H9 (cell line): ENCODE measurements at regions not wholly inside any gene's neighbourhood (a gene's known extent, or its start where the extent isn't known, plus 50 kb on each side); places are given as distances from the start of the nearest gene placed in this dataset.
A peak's percentile ranks its signal among the peaks of the same experiment; 100 is the strongest.
"Not testable (repeated sequence)": the region's sequence is repeated elsewhere in the genome, so short reads cannot be mapped to it uniquely, and the experiment has no call there.

Experiments
- DNase-seq: peaks from one replicate; pipeline ENCODE4 v3.0.0-alpha.2; 2017
- H2AFZ ChIP-seq: one replicate; pipeline ENCODE4 v1.6.1; 2013; ENCODE audit warnings: mild to moderate bottlenecking, low read length, control low read depth, moderate library complexity
- H2AK5ac ChIP-seq: 2 replicates; pipeline ENCODE4 v1.6.1; 2013; ENCODE audit warnings: low read length, control low read depth, mixed read lengths; ENCODE audit not compliant: insufficient read length
- H2BK120ac ChIP-seq: one replicate; pipeline ENCODE4 v1.6.1; 2013; ENCODE audit warnings: low read depth, mild to moderate bottlenecking, low read length, control low read depth, inconsistent platforms; ENCODE audit not compliant: poor library complexity, severe bottlenecking
- H2BK12ac ChIP-seq: 2 replicates; pipeline ENCODE4 v1.6.1; 2013; ENCODE audit warnings: low read length, control low read depth, mixed read lengths, low read depth; ENCODE audit not compliant: insufficient read length
- H2BK15ac ChIP-seq: 2 replicates; pipeline ENCODE4 v1.6.1; 2013; ENCODE audit warnings: low read depth, low read length, control low read depth
- H2BK20ac ChIP-seq: one replicate; pipeline ENCODE4 v1.6.1; 2013; ENCODE audit warnings: low read depth, mild to moderate bottlenecking, low read length, control low read depth, inconsistent platforms; ENCODE audit not compliant: poor library complexity, severe bottlenecking
- H2BK5ac ChIP-seq: 2 replicates; pipeline ENCODE4 v1.6.1; 2013; ENCODE audit warnings: low read length, control low read depth, mixed read lengths; ENCODE audit not compliant: insufficient read length
- H3K14ac ChIP-seq: 2 replicates; pipeline ENCODE4 v1.6.1; 2013; ENCODE audit warnings: low read length, control low read depth; ENCODE audit not compliant: insufficient read depth
- H3K18ac ChIP-seq: 2 replicates; pipeline ENCODE4 v1.6.1; 2013; ENCODE audit warnings: low read depth, mild to moderate bottlenecking, mixed read lengths, low read length, control low read depth; ENCODE audit not compliant: insufficient read length
- H3K23ac ChIP-seq: 2 replicates; pipeline ENCODE4 v1.6.1; 2013; ENCODE audit warnings: low read length, control low read depth, mixed read lengths, low read depth; ENCODE audit not compliant: insufficient read length
- H3K23me2 ChIP-seq: 2 replicates; pipeline ENCODE4 v1.6.1; 2013; ENCODE audit warnings: low read depth, mild to moderate bottlenecking, mixed read lengths, low read length, control low read depth; ENCODE audit not compliant: insufficient read length, poor library complexity, severe bottlenecking
- H3K27ac ChIP-seq: 2 replicates; pipeline ENCODE4 v1.5.1; 2013; ENCODE audit warnings: low read length, control low read depth, mixed read lengths, low read depth; ENCODE audit not compliant: insufficient read length
- H3K27me3 ChIP-seq: 2 replicates; pipeline ENCODE4 v1.6.1; 2013; ENCODE audit warnings: low read length, control low read depth, inconsistent platforms; ENCODE audit not compliant: insufficient read depth
- H3K4ac ChIP-seq: 2 replicates; pipeline ENCODE4 v1.6.1; 2013; ENCODE audit warnings: low read depth, mild to moderate bottlenecking, control low read depth, inconsistent platforms, low read length, moderate library complexity
- H3K4me1 ChIP-seq: 2 replicates; pipeline ENCODE4 v1.6.1; 2013; ENCODE audit warnings: low read length, control low read depth, inconsistent platforms; ENCODE audit not compliant: insufficient read depth
- H3K4me2 ChIP-seq: 2 replicates; pipeline ENCODE4 v1.6.1; 2013; ENCODE audit warnings: low read length, control low read depth, mixed read lengths; ENCODE audit not compliant: insufficient read length, insufficient read depth
- H3K56ac ChIP-seq: 2 replicates; pipeline ENCODE4 v1.6.1; 2013; ENCODE audit warnings: low read depth, mild to moderate bottlenecking, mixed read lengths, low read length, control low read depth; ENCODE audit not compliant: insufficient read length
- H3K79me1 ChIP-seq: 2 replicates; pipeline ENCODE4 v1.6.1; 2013; ENCODE audit warnings: low read depth, mild to moderate bottlenecking, moderate library complexity, low read length, control low read depth, inconsistent platforms; ENCODE audit not compliant: insufficient read depth, poor library complexity, severe bottlenecking
- H3K79me2 ChIP-seq: 2 replicates; pipeline ENCODE4 v1.6.1; 2013; ENCODE audit warnings: low read length, control low read depth, inconsistent platforms; ENCODE audit not compliant: insufficient read depth
- H3K9ac ChIP-seq: 2 replicates; pipeline ENCODE4 v1.6.1; 2013; ENCODE audit warnings: low read length, control low read depth, mixed read lengths; ENCODE audit not compliant: insufficient read length; ENCODE audit errors: extremely low read depth
- H3K9me3 ChIP-seq: one replicate; pipeline ENCODE4 v1.6.1; 2013; ENCODE audit warnings: low read depth, low read length, inconsistent platforms; ENCODE audit not compliant: control insufficient read depth
- H3T11ph ChIP-seq: one replicate; pipeline ENCODE4 v1.6.1; 2013; ENCODE audit warnings: mild to moderate bottlenecking, low read length, control low read depth, inconsistent platforms
- H4K20me1 ChIP-seq: one replicate; pipeline ENCODE4 v1.6.1; 2013; ENCODE audit not compliant: control insufficient read depth, insufficient read length, insufficient read depth
- H4K5ac ChIP-seq: 2 replicates; pipeline ENCODE4 v1.6.1; 2013; ENCODE audit warnings: low read depth, mild to moderate bottlenecking, mixed read lengths, low read length, control low read depth; ENCODE audit not compliant: insufficient read length
- H4K8ac ChIP-seq: replicated peaks from 2 replicates; pipeline ENCODE4 v1.6.1; 2013; ENCODE audit warnings: low read length, control low read depth, mixed read lengths, low read depth; ENCODE audit not compliant: insufficient read length
- H4K91ac ChIP-seq: 2 replicates; pipeline ENCODE4 v1.6.1; 2013; ENCODE audit warnings: low read depth, mild to moderate bottlenecking, moderate library complexity, mixed read lengths, low read length, control low read depth; ENCODE audit not compliant: insufficient read length
- H3K27ac Mint-ChIP-seq, 3 experiments: 2 replicates in 2 of 3; 3 replicates in 1 of 3; pipeline ENCODE4 v1.8.0; 2020 to 2021; ENCODE audit warnings: mixed read lengths in 3 of 3, mild to moderate bottlenecking in 1 of 3, moderate library complexity in 1 of 3
- H3K27me3 Mint-ChIP-seq: 2 replicates; pipeline ENCODE4 v1.8.0; 2021; ENCODE audit warnings: low read depth, mild to moderate bottlenecking, moderate library complexity, mixed read lengths
- H3K36me3 Mint-ChIP-seq, 3 experiments: 2 replicates in 2 of 3; 3 replicates in 1 of 3; pipeline ENCODE4 v1.8.0; 2020 to 2021; ENCODE audit warnings: low read depth in 3 of 3, mixed read lengths in 3 of 3; ENCODE audit not compliant: insufficient read depth in 1 of 3
- H3K4me1 Mint-ChIP-seq, 2 experiments: 2 replicates each; pipeline ENCODE4 v1.8.0; 2020; ENCODE audit warnings: mixed read lengths in 2 of 2
- H3K4me3 Mint-ChIP-seq, 2 experiments: 2 replicates in 1 of 2; 3 replicates in 1 of 2; pipeline ENCODE4 v1.8.0; 2020 to 2021; ENCODE audit warnings: mild to moderate bottlenecking in 2 of 2, mixed read lengths in 2 of 2, moderate library complexity in 1 of 2
- H3K9me3 Mint-ChIP-seq, 2 experiments: 2 replicates in 1 of 2; 3 replicates in 1 of 2; pipeline ENCODE4 v1.8.0; 2020; ENCODE audit warnings: mild to moderate bottlenecking in 2 of 2, mixed read lengths in 2 of 2, moderate library complexity in 1 of 2
- WGBS: extraction: QIAGEN DNeasy Blood & Tissue Kit; methylation state at CpG from one replicate; pipeline ENCODE4 v1.1.7; 2013; ENCODE audit warnings: missing lambda C conversion rate, low lambda C conversion rate, mixed read lengths; ENCODE audit not compliant: insufficient read length; ENCODE audit errors: extremely low coverage; 5-methylcytosine and 5-hydroxymethylcytosine counted together
- TF ChIP-seq, protein P1 (sequence below): fragments of 200-600 bp; sonication (generic); conservative IDR thresholded peaks from 3 replicates; pipeline ENCODE4 v1.8.0; 2021; ENCODE audit warnings: antibody characterized with exemption, mild to moderate bottlenecking

DNA sequence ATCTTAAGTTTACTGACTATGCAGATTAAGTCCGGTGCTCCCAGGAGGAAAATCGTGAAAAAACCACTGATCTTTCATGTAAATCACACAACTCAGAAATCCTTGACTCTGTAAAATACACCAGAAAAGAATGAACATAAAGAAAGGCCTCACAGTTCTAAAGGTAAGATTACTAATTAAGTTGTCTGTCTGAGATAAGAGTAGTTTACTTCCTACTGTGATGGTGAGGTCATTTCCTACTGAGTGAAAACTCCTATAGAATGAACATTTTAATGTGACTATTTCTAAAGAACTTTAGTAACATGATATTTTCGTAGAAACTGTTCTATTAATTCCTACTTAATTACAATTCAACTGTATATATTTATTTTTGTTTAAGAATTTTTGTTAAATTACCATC, 774.4 kb upstream of the CHORDC1 start:
- Histone ChIP-seq H3T11ph (no peak overlapping the region), H3K27me3 (no peaks in the 10 kb centered on the region), H3K79me2 (no peaks in the 10 kb centered on the region), H4K5ac (no peak overlapping the region), H2AFZ (no peak overlapping the region), H3K79me1 (no peaks in the 10 kb centered on the region), H3K27ac (no peak overlapping the region), H3K9me3 (no peaks in the 10 kb centered on the region), H3K9ac (no peak overlapping the region), H3K56ac (no peak overlapping the region), H2BK20ac (no peak overlapping the region), H2BK5ac (no peak overlapping the region), H2BK15ac (no peak overlapping the region), H3K23ac (no peak overlapping the region), H4K8ac (no peak overlapping the region), H3K4me1 (no peaks in the 10 kb centered on the region), H3K23me2 (no peaks in the 10 kb centered on the region), H3K14ac (no peak overlapping the region), H2AK5ac (no peak overlapping the region), H3K18ac (no peak overlapping the region), H2BK12ac (no peak overlapping the region), H2BK120ac (no peak overlapping the region), H3K4ac (no peak overlapping the region), H3K4me2 (no peak overlapping the region), H4K91ac (no peak overlapping the region), H4K20me1 (no peaks in the 10 kb centered on the region)
- Mint-ChIP-seq H3K9me3 (no peaks in the 10 kb centered on the region), H3K4me3 (no peak overlapping the region), H3K36me3 (no peaks in the 10 kb centered on the region; a peak in 1 of 7 replicates), H3K4me1 (peaks cover 4 to 5% of the 10 kb centered on the region in 2 experiments), H3K27ac (peak overlapping the region in 2 of 3 experiments; percentile 24 to 84; a peak in 3 of 7 replicates), H3K27me3 (no peaks in the 10 kb centered on the region)
- TF ChIP-seq, protein P1, sequence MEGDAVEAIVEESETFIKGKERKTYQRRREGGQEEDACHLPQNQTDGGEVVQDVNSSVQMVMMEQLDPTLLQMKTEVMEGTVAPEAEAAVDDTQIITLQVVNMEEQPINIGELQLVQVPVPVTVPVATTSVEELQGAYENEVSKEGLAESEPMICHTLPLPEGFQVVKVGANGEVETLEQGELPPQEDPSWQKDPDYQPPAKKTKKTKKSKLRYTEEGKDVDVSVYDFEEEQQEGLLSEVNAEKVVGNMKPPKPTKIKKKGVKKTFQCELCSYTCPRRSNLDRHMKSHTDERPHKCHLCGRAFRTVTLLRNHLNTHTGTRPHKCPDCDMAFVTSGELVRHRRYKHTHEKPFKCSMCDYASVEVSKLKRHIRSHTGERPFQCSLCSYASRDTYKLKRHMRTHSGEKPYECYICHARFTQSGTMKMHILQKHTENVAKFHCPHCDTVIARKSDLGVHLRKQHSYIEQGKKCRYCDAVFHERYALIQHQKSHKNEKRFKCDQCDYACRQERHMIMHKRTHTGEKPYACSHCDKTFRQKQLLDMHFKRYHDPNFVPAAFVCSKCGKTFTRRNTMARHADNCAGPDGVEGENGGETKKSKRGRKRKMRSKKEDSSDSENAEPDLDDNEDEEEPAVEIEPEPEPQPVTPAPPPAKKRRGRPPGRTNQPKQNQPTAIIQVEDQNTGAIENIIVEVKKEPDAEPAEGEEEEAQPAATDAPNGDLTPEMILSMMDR: no peak
- no peak for DNase-seq
- WGBS: no CpG with 5 or more reads among the region's 3 CpGs

DNA sequence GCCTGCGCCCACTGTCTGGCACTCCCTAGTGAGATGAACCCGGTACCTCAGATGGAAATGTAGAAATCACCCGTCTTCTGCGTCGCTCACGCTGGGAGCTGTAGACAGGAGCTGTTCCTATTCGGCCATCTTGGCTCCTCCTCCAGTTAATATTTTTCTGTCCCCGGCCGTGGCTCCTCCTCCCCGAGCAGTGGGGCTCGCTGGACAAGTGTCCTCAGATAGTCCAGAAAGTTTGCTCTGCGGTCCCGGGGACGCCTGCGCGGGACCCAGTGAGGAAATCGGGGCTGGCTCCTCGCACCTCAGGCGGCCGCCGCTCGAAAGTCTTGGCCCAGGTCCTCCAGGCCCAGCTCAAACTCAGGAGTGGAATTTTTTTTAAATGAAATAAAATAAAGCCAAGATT, 749.3 kb upstream of the CHORDC1 start:
- H3K27me3 Mint-ChIP-seq, H3K79me2 ChIP-seq, H2AK5ac ChIP-seq, H3K56ac ChIP-seq, H3K14ac ChIP-seq, H3K4me2 ChIP-seq, H4K20me1 ChIP-seq, H3K27ac Mint-ChIP-seq, H3K18ac ChIP-seq, H3K27ac ChIP-seq, H2BK5ac ChIP-seq, H3K9ac ChIP-seq, H3T11ph ChIP-seq, H4K91ac ChIP-seq, H3K4me3 Mint-ChIP-seq, H4K8ac ChIP-seq, H3K4ac ChIP-seq, H2AFZ ChIP-seq, H3K4me1 Mint-ChIP-seq, DNase-seq, H3K27me3 ChIP-seq, H4K5ac ChIP-seq, H2BK120ac ChIP-seq, H3K4me1 ChIP-seq, H3K79me1 ChIP-seq, H3K9me3 ChIP-seq, H3K23ac ChIP-seq, H3K23me2 ChIP-seq, H2BK12ac ChIP-seq, H2BK15ac ChIP-seq, H2BK20ac ChIP-seq: not testable (repeated sequence)
- Mint-ChIP-seq H3K36me3 (peaks cover 0 to 19% (median 4%) of the 10 kb centered on the region in 3 experiments; a peak in 5 of 7 replicates), H3K9me3 (peaks cover 15 to 17% of the 10 kb centered on the region in 2 experiments)
- no CpG with 5 or more reads among the region's 22 CpGs for WGBS
